HCT116 (cell line): ENCODE measurements at regions not wholly inside any gene's neighbourhood (a gene's known extent, or its start where the extent isn't known, plus 50 kb on each side); places are given as distances from the start of the nearest gene placed in this dataset.

Experiments
- ATAC-seq: fragments of 200-7000 bp; cut with Tn5 transposase; 2 replicates; pipeline ENCODE4 v1.9.1; 2020; ENCODE audit warnings: mild to moderate bottlenecking, moderate library complexity
- BruUV-seq: library from RNA; stranded (reverse); fragments of 400-500 nt; replicated peaks from 2 replicates; lab custom pipeline; 2021; lab: Mats Ljungman, UMichigan
- CTCF ChIA-PET: fragments of 300-600 bp; sonication (Branson Sonifier 250); formaldehyde crosslinking; loops from one replicate; lab custom pipeline; 2021; ENCODE audit warnings: antibody characterized with exemption; lab: Charles Lee
- POLR2A ChIA-PET: fragments of 300-600, 350-600 bp; sonication (Branson Sonifier 250); formaldehyde crosslinking; loops from one replicate; lab custom pipeline; 2021; ENCODE audit warnings: antibody characterized with exemption; lab: Charles Lee
- RAD21 ChIA-PET, 2 experiments: fragments of 300-600 bp; sonication (Branson Sonifier 250); formaldehyde crosslinking; loops; one replicate each; lab custom pipeline; 2023; ENCODE audit warnings: low total read pairs in 2 of 2; ENCODE audit not compliant: uncharacterized antibody in 2 of 2, unreplicated experiment in 2 of 2, low non-redundant PET in 1 of 2; lab: Charles Lee
- DNase-seq: peaks from one replicate; pipeline ENCODE4 v3.0.0-alpha.2; 2010; ENCODE audit warnings: low read depth, low spot score
- H2AFZ ChIP-seq: fragments of 200-600 bp; shearing (Covaris generic), sonication (generic); 2 replicates; pipeline ENCODE4 v1.6.1; 2017; ENCODE audit warnings: low read depth, mixed run types, mixed read lengths, antibody characterized with exemption, low read length; ENCODE audit not compliant: poor library complexity, severe bottlenecking
- H3K27ac ChIP-seq: 2 replicates; pipeline ENCODE4 v1.5.1; 2012; ENCODE audit warnings: low read depth, low read length
- H3K27me3 ChIP-seq: fragments of 200-600 bp; sonication (generic); 2 replicates; pipeline ENCODE4 v1.6.1; 2016; ENCODE audit warnings: mixed run types, low read length, mixed read lengths; ENCODE audit not compliant: insufficient read depth
- H3K36me3 ChIP-seq, 2 experiments: fragments of 200-500 bp in 1 of 2; fragments of 200-600 bp in 1 of 2; sonication (Bioruptor generic) in 1 of 2; sonication (generic) in 1 of 2; 2 replicates each; pipeline versions ENCODE4 v1.5.1 to v1.6.1; 2014 to 2016; ENCODE audit warnings: low read length in 2 of 2, inconsistent platforms in 1 of 2, mixed read lengths in 1 of 2, mixed run types in 1 of 2; ENCODE audit not compliant: insufficient read depth in 2 of 2, control insufficient read depth in 1 of 2
- H3K4me1 ChIP-seq, 2 experiments: fragments of 200-600 bp in 1 of 2; sonication (generic) in 1 of 2; 2 replicates each; pipeline versions ENCODE4 v1.5.1 to v1.6.1; 2012 to 2017; ENCODE audit warnings: low read length in 2 of 2, inconsistent platforms in 1 of 2, mild to moderate bottlenecking in 1 of 2, mixed read lengths in 1 of 2, mixed run types in 1 of 2, moderate library complexity in 1 of 2; ENCODE audit not compliant: insufficient read depth in 2 of 2, control insufficient read depth in 1 of 2
- H3K4me2 ChIP-seq: fragments of 200-600 bp; sonication (generic); 2 replicates; pipeline ENCODE4 v1.6.1; 2017; ENCODE audit warnings: mixed run types, low read length, mixed read lengths
- H3K4me3 ChIP-seq, 2 experiments: fragments of 200-600 bp in 1 of 2; sonication (generic) in 1 of 2; replicated peaks in 1 of 2; 2 replicates each; pipeline ENCODE4 v1.5.1; 2011 to 2016; ENCODE audit warnings: low read length in 2 of 2, control low read depth in 1 of 2, low read depth in 1 of 2, mild to moderate bottlenecking in 1 of 2, mixed read lengths in 1 of 2, mixed run types in 1 of 2
- H3K79me2 ChIP-seq: fragments of 200-600 bp; sonication (generic); 2 replicates; pipeline ENCODE4 v1.6.1; 2017; ENCODE audit warnings: mild to moderate bottlenecking, mixed run types, low read length, moderate library complexity, mixed read lengths; ENCODE audit not compliant: insufficient read depth
- H3K9ac ChIP-seq: fragments of 200-600 bp; sonication (generic); 2 replicates; pipeline ENCODE4 v1.6.1; 2016; ENCODE audit warnings: low read length, mixed read lengths
- H3K9me2 ChIP-seq: fragments of 200-600 bp; sonication (generic), shearing (Covaris generic); 2 replicates; pipeline ENCODE4 v1.6.1; 2017; ENCODE audit warnings: mixed run types, mild to moderate bottlenecking, moderate library complexity; ENCODE audit not compliant: insufficient read depth
- H3K9me3 ChIP-seq, 2 experiments: fragments of 200-500 bp in 1 of 2; fragments of 200-600 bp in 1 of 2; sonication (Bioruptor generic) in 1 of 2; sonication (generic) in 1 of 2; 2 replicates each; pipeline ENCODE4 v1.6.1; 2014 to 2017; ENCODE audit warnings: low read length in 2 of 2, mixed read lengths in 2 of 2, inconsistent platforms in 1 of 2, low read depth in 1 of 2, mild to moderate bottlenecking in 1 of 2, mixed run types in 1 of 2, moderate library complexity in 1 of 2; ENCODE audit not compliant: control insufficient read depth in 1 of 2, insufficient read depth in 1 of 2
- H4K20me1 ChIP-seq: fragments of 200-600 bp; sonication (generic), shearing (Covaris generic); 2 replicates; pipeline ENCODE4 v1.6.1; 2017; ENCODE audit warnings: mixed run types, mild to moderate bottlenecking, moderate library complexity; ENCODE audit not compliant: insufficient read depth
- ATF3 ChIP-seq: IDR thresholded peaks from 2 replicates; pipeline ENCODE4 v1.6.1; 2012
- EZH2phosphoT487 ChIP-seq: fragments of 200-600 bp; IDR thresholded peaks from 2 replicates; pipeline ENCODE4 v1.6.1; 2018; ENCODE audit warnings: antibody characterized with exemption, borderline replicate concordance
- JUND ChIP-seq: IDR thresholded peaks from 2 replicates; pipeline ENCODE4 v1.6.1; 2012
- MAX ChIP-seq: IDR thresholded peaks from 2 replicates; pipeline ENCODE4 v1.6.1; 2012
- POLR2A ChIP-seq: IDR thresholded peaks from 2 replicates; pipeline ENCODE4 v1.7.0; 2011; ENCODE audit warnings: borderline replicate concordance; ENCODE audit not compliant: insufficient read depth, insufficient read length; ENCODE audit errors: extremely low read depth
- RAD21 ChIP-seq: IDR thresholded peaks from 2 replicates; pipeline ENCODE4 v1.6.1; 2012; ENCODE audit warnings: low read depth, mild to moderate bottlenecking
- REST ChIP-seq: IDR thresholded peaks from 2 replicates; pipeline ENCODE4 v1.6.1; 2012; ENCODE audit warnings: low read depth
- TCF7L2 ChIP-seq: IDR thresholded peaks from 2 replicates; pipeline ENCODE4 v1.7.0; 2011; ENCODE audit warnings: borderline replicate concordance, inconsistent platforms; ENCODE audit not compliant: insufficient read depth, insufficient read length; ENCODE audit errors: extremely low read depth
- YY1 ChIP-seq: IDR thresholded peaks from 2 replicates; pipeline ENCODE4 v1.6.1; 2011; ENCODE audit warnings: low read length, low read depth, moderate library complexity, mild to moderate bottlenecking; ENCODE audit not compliant: insufficient replicate concordance; ENCODE audit errors: extremely low read depth
- ZBTB33 ChIP-seq: IDR thresholded peaks from 2 replicates; pipeline ENCODE4 v1.6.1; 2011; ENCODE audit warnings: mild to moderate bottlenecking, low read length, moderate library complexity; ENCODE audit not compliant: insufficient replicate concordance; ENCODE audit errors: extremely low read depth
- ZFX ChIP-seq: fragments of 450-650 bp; IDR thresholded peaks from 2 replicates; pipeline ENCODE4 v1.6.1; 2017
- intact Hi-C: fragments of 100-400 bp; cut with micrococcal nuclease; formaldehyde crosslinking; loops from 2 replicates; pipeline ENCODE4 v1.10.0; 2022

- no peak for TF ChIP-seq REST
These were observed 152.4 kb upstream of the SERPINE2 start (continued) for GRCh38 chr2:224191465-224191864.

GRCh38 chr2:224190936-224191270 is 151.8 kb upstream of the SERPINE2 start:
- no peaks in the 10 kb centered on the region for H4K20me1 ChIP-seq
- POLR2A ChIA-PET: no interaction called here
- no peaks in the 10 kb centered on the region; a peak in 1 of 4 replicates for H3K36me3 ChIP-seq
- ATAC-seq (no peak), DNase-seq (no peak)
- no TSS peak for BruUV-seq
- intact Hi-C loops: no loop called here
- no peak overlapping the region for H3K4me3 ChIP-seq
- H3K79me2 ChIP-seq: no peaks in the 10 kb centered on the region
- TF ChIP-seq TCF7L2 (no peak), RAD21 (no peak), ZFX (no peak), EZH2phosphoT487 (no peak), POLR2A (no peak), ZBTB33 (no peak), JUND (no peak), MAX (no peak), YY1 (no peak), ATF3 (no peak)
- TF ChIP-seq, all 23 proteins: peak for 0
- CTCF ChIA-PET: no interaction called here
- H3K4me2 ChIP-seq: no peak overlapping the region
- RAD21 ChIA-PET: no interaction called here
- no peaks in the 10 kb centered on the region for H3K9me3 ChIP-seq
- H3K4me1 ChIP-seq: no peaks in the 10 kb centered on the region
- H3K9ac ChIP-seq: no peak overlapping the region
- H3K27ac ChIP-seq: no peak overlapping the region
- no peaks in the 10 kb centered on the region for H3K9me2 ChIP-seq
- H2AFZ ChIP-seq: no peak overlapping the region
- no peaks in the 10 kb centered on the region for H3K27me3 ChIP-seq
